ENCODE measurements at regions not wholly inside any gene's neighbourhood (a gene's known extent, or its start where the extent isn't known, plus 50 kb on each side); places are given as distances from the start of the nearest gene placed in this dataset.
"Not testable (repeated sequence)": the region's sequence is repeated elsewhere in the genome, so short reads cannot be mapped to it uniquely, and the experiment has no call there.

DNA sequence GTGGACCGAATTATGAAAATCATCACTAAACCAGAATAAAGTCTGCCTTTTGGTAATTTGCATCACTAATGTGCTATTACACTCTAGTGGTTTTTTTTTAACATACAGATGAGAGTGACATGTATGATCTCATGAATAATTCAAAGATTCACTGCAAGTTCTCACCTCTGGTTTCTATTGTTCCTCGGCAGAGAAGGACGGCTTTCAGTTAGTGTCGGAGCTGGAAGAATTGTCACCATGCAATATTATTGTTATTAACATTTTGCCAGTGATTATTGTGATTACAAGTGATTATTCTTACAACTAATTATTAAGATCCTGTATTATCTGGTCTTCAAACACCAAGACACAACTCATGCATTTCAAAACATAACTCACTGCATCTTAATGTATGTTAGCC lies 366.6 kb upstream of the RPS23 start:
- DNase-seq (ENCODE audit: low spot score) = no peak

GRCh38 chr5:82644229-82644628 lies 366.1 kb upstream of the RPS23 start:
- DNase-seq (ENCODE audit: low spot score) = no peak

DNA sequence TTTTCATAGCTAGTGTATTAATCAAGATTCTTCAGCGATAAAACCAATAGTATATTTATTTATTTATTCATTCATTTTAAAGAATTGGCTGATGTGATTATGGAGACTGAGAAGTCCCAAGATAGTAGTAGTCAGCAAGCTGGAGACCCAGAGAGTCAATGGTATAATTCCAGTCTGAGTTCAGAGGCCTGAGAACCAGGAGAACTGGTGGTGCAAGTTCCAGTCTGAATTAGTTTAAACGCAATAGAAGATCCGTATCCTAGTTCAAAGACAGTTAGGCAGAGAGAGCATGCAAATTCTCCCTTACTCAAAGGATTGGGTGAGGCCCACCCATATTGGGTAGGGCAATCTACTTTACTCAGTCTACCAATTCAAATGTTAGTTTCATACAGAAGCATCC lies 364.2 kb upstream of the RPS23 start:
- no peak for DNase-seq (ENCODE audit: low spot score)

DNA sequence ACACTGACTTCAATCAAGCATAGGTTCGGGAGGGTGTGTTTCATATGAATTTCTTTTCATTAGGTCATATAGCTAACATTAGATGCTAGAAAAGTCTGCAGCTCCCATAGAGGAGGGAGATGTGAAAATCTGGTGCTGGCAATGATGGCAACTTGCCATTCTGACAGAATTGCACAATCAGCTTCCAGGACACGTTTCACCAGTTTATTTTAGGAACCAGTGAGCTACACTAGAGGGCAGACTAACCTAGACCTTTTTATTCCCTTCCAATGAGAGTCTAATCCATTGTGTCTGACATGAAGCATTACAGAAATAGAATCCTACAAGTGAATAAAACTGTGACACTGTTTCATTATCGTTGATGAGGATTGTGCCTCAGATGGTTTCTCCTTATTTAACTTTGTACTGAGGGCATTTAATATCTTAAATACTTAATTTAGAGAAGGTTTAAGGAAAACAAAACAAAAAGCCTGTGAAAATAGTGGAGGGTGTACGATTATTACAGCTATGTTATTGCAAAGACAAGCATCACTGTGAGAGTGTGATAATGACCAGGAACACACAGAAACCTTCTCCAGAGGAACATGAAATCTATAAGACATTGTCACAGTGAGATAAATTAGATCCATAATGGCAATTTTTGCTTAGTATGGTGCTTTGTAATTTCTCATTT lies 363.3 kb upstream of the RPS23 start:
- DNase-seq (ENCODE audit: low spot score) = peak; percentile 99

- DNase-seq (ENCODE audit: low spot score) = peak; percentile 65
These were observed 362.8 kb upstream of the RPS23 start for GRCh38 chr5:82640916-82641315.

DNA sequence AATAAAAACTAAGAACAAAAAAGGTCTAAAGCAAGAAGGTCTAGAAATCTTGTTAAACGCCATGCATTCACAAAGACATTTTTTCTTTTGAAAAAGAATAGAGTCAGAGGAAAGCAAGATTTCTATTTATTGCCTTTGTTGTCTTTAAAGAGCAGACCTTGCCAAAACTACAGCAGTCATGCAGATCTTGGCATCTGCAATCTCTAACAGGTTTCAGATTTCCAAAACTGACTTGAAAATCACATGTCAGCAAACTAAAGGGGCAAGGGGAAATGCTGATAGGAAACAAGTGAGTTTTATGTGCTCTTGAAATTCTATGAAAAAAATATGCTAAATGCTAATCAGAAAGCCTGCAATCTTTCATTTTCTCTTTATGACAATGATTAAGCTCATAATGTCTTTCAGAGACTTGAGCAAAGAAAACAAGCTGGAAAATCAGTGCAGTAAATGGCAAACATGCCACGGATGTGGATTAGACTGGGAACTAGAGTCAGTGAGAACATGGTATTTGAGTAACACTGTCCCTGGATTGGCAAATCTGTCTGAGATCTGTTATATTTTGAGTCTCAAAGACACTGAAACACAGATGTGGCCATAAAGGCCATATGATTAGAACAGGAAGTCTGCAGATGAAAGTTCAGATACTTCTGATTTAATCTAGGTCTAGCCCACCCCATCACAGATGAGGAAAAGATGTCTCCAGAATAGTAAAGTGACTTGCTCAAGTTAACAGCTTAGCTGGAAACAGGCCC lies 361.4 kb upstream of the RPS23 start:
- DNase-seq (ENCODE audit: low spot score) = no peak

GRCh38 chr5:82636591-82636990 lies 358.4 kb upstream of the RPS23 start:
- DNase-seq (ENCODE audit: low spot score) = no peak

GRCh38 chr5:82635561-82636288 lies 357.6 kb upstream of the RPS23 start:
- DNase-seq (ENCODE audit: low spot score) = no peak

DNA sequence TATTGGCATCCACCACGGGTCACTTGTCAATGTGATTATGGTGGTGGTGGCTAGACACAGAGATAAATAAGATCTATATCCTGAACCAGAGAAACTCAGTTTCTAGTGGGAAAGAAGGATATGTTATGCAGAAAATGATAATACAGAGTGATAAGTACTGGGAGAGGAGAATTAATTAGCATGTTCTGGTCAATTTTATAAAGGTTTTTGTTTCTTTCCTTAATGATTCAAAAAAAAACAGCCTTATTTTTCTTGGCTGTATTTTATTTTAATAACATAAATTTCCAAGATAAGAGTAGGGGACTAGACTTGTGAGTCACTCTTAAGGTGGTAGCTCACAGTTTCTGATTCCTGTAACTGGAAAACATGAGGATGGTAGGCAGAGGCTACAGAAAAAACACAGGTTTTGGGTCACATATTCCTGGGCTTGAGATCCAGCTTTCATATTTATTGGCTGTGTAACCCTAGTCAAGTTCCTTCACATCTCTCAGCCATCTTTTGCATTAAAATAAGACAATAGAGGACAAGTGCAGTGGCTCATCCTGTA lies 350.3 kb upstream of the RPS23 start:
- DNase-seq (ENCODE audit: low spot score) = no peak

DNA sequence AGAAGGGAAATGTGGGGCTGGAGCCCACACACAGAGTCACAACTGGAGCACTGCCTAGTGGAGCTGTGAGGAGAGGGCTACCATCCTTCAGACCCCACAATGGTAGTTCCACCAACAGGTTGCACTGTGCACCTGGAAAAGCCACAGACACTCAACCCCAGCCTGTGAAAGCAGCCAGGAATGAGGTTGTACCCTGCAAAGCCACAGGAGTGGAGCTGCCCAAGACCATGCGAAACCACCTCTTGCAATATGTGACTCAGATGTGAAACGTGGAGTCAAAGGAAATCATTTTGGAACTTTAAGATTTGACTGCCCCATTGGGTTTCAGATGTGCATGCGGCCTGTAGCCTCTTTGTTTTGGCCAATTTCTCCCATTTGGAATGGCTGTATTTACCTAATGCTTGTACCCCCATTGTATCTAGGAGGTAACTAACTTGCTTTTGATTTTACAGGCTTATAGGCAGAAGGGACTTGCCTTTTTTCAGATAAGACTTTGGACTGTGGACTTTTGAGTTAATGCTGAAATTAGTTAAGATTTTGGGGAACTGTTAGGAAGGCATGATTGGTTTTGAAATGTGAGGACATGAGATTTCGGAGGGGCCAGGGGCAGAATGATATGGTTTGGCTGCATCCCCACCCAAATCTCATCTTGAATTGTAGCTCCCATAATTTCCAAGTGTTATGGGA lies 348.9 kb upstream of the RPS23 start:
- DNase-seq (ENCODE audit: low spot score) = not testable (repeated sequence)

GRCh38 chr5:82626012-82626411 lies 347.9 kb upstream of the RPS23 start:
- DNase-seq (ENCODE audit: low spot score) = not testable (repeated sequence)

- DNase-seq (ENCODE audit: low spot score) = no peak
These were observed 345.9 kb upstream of the RPS23 start for GRCh38 chr5:82624062-82624461.

GRCh38 chr5:82622711-82623514 lies 344.8 kb upstream of the RPS23 start:
- DNase-seq (ENCODE audit: low spot score) = no peak

GRCh38 chr5:82622205-82622604 lies 344.1 kb upstream of the RPS23 start:
- no peak for DNase-seq (ENCODE audit: low spot score)

GRCh38 chr5:82620957-82621600 lies 342.9 kb upstream of the RPS23 start:
- no peak for DNase-seq (ENCODE audit: low spot score)

DNA sequence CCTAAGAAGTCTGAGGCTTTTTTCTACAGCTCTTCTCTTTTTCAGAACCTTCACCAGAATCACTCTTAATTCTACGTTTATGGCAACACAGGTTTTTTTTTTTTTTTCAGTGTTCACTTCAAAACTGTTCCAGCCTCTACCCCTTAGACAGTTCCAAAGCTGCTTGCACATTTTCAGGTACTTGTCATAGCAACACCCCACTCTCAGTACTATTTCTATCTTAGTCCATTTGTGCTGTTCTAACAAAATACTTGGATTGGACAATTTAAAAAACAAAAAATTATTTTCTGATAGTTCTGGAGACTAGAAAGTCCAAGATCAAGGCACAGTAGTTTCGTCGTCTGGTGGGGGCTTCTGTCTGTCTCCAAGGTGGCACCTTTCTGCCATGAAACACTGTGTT lies 340.9 kb upstream of the RPS23 start:
- no peak for DNase-seq (ENCODE audit: low spot score)

DNA sequence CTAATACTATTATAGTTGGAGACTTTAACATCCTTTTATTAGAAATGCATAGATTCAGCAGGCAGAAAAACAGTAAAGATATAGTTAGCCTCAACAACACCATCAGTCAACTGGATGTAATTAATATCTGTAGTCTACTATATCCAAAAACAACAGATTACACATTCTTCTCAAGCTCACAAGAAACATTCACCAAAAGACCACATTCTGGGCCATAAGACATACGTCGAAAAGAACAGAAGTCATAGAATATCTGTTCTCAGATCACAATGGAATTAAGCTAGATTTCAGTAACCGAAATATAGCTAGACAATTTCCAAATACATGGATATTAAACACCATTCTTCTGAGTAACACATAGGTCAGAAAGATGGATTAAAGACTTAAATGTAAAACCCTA lies 336.6 kb upstream of the RPS23 start:
- DNase-seq (ENCODE audit: low spot score) = no peak

- no peak for DNase-seq (ENCODE audit: low spot score)
These were observed 335.7 kb upstream of the RPS23 start for GRCh38 chr5:82613891-82614290.

GRCh38 chr5:82610686-82611085 lies 332.5 kb upstream of the RPS23 start:
- no peak for DNase-seq (ENCODE audit: low spot score)

DNA sequence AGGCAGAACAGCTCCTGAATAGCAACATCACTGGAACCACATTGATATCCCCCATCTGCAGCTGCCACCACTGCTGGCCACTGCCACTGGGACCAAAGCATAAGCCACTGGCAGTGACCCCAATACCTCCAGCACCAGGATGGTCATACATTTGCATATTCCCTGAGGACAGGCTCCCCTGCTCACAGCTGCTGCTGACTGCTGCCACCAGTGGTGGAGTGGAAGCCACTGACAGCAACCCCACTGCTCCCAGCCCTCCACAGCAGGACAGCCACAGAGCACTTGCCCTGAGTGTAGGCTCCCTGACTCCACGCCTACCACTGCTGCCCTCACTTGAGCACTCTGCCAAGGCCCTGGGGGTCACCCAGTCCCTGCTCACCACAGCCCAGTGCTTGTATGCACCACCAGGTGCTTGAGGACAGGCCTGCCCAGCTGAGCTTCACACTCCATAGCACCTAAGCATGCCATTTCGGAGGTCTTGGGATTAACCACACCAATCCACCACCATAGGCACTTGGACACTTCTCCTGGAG lies 327.4 kb upstream of the RPS23 start:
- no peak for DNase-seq (ENCODE audit: low spot score)

Measured in pons (tissue), 1 donor.